ENCODE measurements at regions not wholly inside any gene's neighbourhood (a gene's known extent, or its start where the extent isn't known, plus 50 kb on each side); places are given as distances from the start of the nearest gene placed in this dataset.

DNA sequence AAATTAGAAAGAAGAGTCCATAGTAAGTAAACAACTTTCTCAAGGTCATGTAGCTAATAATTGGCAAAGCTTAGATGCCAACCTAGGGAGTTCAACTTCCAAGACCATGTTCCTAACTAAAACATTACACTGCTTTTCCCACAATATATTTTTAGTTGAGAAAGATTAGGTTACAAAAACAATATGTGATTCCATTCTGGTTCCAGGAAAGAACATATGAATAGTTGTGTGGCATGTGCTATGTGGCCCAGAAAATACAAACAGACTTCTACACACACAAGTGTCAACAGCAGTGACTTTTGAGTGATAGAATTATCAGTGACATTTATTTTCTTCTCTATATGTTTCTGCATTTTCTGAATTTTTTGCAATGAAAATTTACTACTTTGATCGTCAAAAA lies 62.7 kb upstream of the EDNRA start:
- H3K9me3 ChIP-seq: no peaks in the 10 kb centered on the region
- no peaks in the 10 kb centered on the region for H3K36me3 ChIP-seq
- H3K27me3 ChIP-seq: no peaks in the 10 kb centered on the region
- H3K27ac ChIP-seq: peak overlapping the region in 1 of 2 donors; percentile 33
- no peak overlapping the region for H3K4me3 ChIP-seq
- no peak for DNase-seq (ENCODE audit: low spot score in 2 of 2)
- intact Hi-C loops (cut with DNase I): loop anchor here (2.0 kb wide), 1 partner anchor 45 kb away; no protein-coding TSS in a partner anchor
- TF ChIP-seq, protein P1, sequence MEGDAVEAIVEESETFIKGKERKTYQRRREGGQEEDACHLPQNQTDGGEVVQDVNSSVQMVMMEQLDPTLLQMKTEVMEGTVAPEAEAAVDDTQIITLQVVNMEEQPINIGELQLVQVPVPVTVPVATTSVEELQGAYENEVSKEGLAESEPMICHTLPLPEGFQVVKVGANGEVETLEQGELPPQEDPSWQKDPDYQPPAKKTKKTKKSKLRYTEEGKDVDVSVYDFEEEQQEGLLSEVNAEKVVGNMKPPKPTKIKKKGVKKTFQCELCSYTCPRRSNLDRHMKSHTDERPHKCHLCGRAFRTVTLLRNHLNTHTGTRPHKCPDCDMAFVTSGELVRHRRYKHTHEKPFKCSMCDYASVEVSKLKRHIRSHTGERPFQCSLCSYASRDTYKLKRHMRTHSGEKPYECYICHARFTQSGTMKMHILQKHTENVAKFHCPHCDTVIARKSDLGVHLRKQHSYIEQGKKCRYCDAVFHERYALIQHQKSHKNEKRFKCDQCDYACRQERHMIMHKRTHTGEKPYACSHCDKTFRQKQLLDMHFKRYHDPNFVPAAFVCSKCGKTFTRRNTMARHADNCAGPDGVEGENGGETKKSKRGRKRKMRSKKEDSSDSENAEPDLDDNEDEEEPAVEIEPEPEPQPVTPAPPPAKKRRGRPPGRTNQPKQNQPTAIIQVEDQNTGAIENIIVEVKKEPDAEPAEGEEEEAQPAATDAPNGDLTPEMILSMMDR (IDR thresholded peaks at IDR 0.05): no peak
- no peaks in the 10 kb centered on the region for H3K4me1 ChIP-seq

DNA sequence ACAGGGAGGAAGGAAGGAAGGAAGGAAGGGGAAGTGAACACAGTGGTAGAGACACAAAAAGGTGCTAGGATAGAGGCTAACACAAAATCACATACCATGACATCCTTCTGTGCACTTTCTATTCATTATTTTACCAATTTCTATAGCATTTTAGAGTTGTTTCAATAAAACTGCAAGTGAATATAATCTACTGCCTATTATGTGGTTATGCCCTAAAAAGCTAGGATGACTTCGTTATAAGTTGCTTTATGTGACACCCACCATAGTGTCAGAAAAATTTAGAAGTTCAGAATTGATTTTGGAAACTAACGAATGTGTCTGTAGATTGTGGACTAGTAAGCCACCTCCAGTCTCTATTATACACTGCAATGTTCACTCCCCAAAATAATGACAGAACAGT lies 59.4 kb upstream of the EDNRA start:
- no peak overlapping the region for H3K27ac ChIP-seq
- intact Hi-C loops (cut with DNase I): no loop called here
- TF ChIP-seq, protein P1 (IDR thresholded peaks at IDR 0.05): no peak
- DNase-seq (ENCODE audit: low spot score in 2 of 2): no peak
- no peaks in the 10 kb centered on the region for H3K9me3 ChIP-seq
- no peaks in the 10 kb centered on the region for H3K4me1 ChIP-seq
- H3K27me3 ChIP-seq: no peaks in the 10 kb centered on the region
- no peak overlapping the region for H3K4me3 ChIP-seq
- H3K36me3 ChIP-seq: no peaks in the 10 kb centered on the region

DNA sequence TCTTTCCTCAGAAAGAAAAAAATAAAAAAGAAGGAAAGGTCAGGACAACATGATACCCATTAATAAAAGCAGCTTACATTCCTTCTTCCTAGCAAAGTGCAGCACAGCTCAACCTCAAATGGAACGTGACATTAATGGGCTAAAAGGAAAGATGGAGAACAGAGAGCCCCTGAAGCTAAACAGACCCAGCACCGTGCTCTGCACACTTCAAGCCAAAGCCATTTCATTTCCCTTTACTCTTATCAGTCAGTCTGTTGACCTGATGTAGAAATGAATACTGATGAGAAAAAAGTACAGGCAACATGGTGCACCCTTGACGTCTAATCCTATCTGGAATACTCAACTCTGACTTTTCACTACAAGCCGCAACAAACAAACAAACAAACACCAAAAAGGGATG lies 57.7 kb upstream of the EDNRA start:
- Histone ChIP-seq H3K27me3 (no peaks in the 10 kb centered on the region), H3K4me1 (no peaks in the 10 kb centered on the region), H3K27ac (no peak overlapping the region), H3K36me3 (no peaks in the 10 kb centered on the region), H3K9me3 (no peaks in the 10 kb centered on the region), H3K4me3 (no peak overlapping the region)
- TF ChIP-seq, protein P1 (IDR thresholded peaks at IDR 0.05): no peak
- no peak for DNase-seq (ENCODE audit: low spot score in 2 of 2)
- intact Hi-C loops (cut with DNase I): no loop called here

- TF ChIP-seq, protein P1 (IDR thresholded peaks at IDR 0.05): no peak
- no peak overlapping the region for H3K4me3 ChIP-seq
- no peaks in the 10 kb centered on the region for H3K27me3 ChIP-seq
- H3K9me3 ChIP-seq: no peaks in the 10 kb centered on the region
- intact Hi-C loops (cut with DNase I): no loop called here
- H3K4me1 ChIP-seq: no peaks in the 10 kb centered on the region
- no peaks in the 10 kb centered on the region for H3K36me3 ChIP-seq
- H3K27ac ChIP-seq: no peak overlapping the region
- DNase-seq (ENCODE audit: low spot score in 2 of 2): no peak
These were observed 55.9 kb upstream of the EDNRA start for GRCh38 chr4:147425019-147425418.

- DNase-seq (ENCODE audit: low spot score in 2 of 2): no peak
- intact Hi-C loops (cut with DNase I): no loop called here
- Histone ChIP-seq H3K36me3 (no peaks in the 10 kb centered on the region), H3K4me1 (no peaks in the 10 kb centered on the region), H3K4me3 (no peak overlapping the region), H3K9me3 (no peaks in the 10 kb centered on the region), H3K27me3 (no peaks in the 10 kb centered on the region), H3K27ac (no peak overlapping the region)
- TF ChIP-seq, protein P1 (IDR thresholded peaks at IDR 0.05): no peak
These were observed 52.3 kb upstream of the EDNRA start for GRCh38 chr4:147428583-147428982.

GRCh38 chr4:147430111-147430510 lies 50.8 kb upstream of the EDNRA start:
- intact Hi-C loops (cut with DNase I): no loop called here
- Histone ChIP-seq H3K4me3 (no peak overlapping the region), H3K27ac (no peak overlapping the region), H3K27me3 (no peaks in the 10 kb centered on the region), H3K36me3 (no peaks in the 10 kb centered on the region), H3K4me1 (no peaks in the 10 kb centered on the region), H3K9me3 (no peaks in the 10 kb centered on the region)
- TF ChIP-seq, protein P1 (IDR thresholded peaks at IDR 0.05): no peak
- no peak for DNase-seq (ENCODE audit: low spot score in 2 of 2)

Measured in ascending aorta (tissue), 2 donors.